ENCODE measurements at regions not wholly inside any gene's neighbourhood (a gene's known extent, or its start where the extent isn't known, plus 50 kb on each side); places are given as distances from the start of the nearest gene placed in this dataset.
A peak's percentile ranks its signal among the peaks of the same experiment; 100 is the strongest.
"Not testable (repeated sequence)": the region's sequence is repeated elsewhere in the genome, so short reads cannot be mapped to it uniquely, and the experiment has no call there.

GRCh38 chr2:189231719-189232323, 52.3 kb upstream of the COL5A2 start:
- no peak for FAIRE-seq

- FAIRE-seq, result no peak
Observed at GRCh38 chr2:189232759-189233406, 53.3 kb upstream of the COL5A2 start.

- FAIRE-seq, result no peak
Observed at GRCh38 chr2:189233527-189233926, 54.0 kb upstream of the COL5A2 start.

- FAIRE-seq, result no peak
Observed at GRCh38 chr2:189234991-189235390, 55.4 kb upstream of the COL5A2 start.

GRCh38 chr2:189236066-189236465, 56.5 kb upstream of the COL5A2 start:
- FAIRE-seq, result no peak

GRCh38 chr2:189238903-189239302, 59.3 kb upstream of the COL5A2 start:
- no peak for FAIRE-seq

- FAIRE-seq, result not testable (repeated sequence)
Observed at GRCh38 chr2:189243843-189244242, 64.3 kb upstream of the COL5A2 start.

GRCh38 chr2:189247276-189247675, 67.7 kb upstream of the COL5A2 start:
- FAIRE-seq, result no peak

- FAIRE-seq, result peak; percentile 57
Observed at GRCh38 chr2:189248141-189248540, 68.6 kb upstream of the COL5A2 start.

GRCh38 chr2:189249171-189249570, 69.6 kb upstream of the COL5A2 start:
- FAIRE-seq, result no peak

GRCh38 chr2:189249901-189250300, 70.3 kb upstream of the COL5A2 start:
- no peak for FAIRE-seq

GRCh38 chr2:189252991-189253675, 73.6 kb upstream of the COL5A2 start:
- FAIRE-seq, result no peak

GRCh38 chr2:189253836-189254235, 74.3 kb upstream of the COL5A2 start:
- FAIRE-seq, result no peak

- no peak for FAIRE-seq
Observed at GRCh38 chr2:189254268-189254883, 74.8 kb upstream of the COL5A2 start.

GRCh38 chr2:189255711-189256110, 76.2 kb upstream of the COL5A2 start:
- no peak for FAIRE-seq

- FAIRE-seq, result no peak
Observed at GRCh38 chr2:189258616-189259365, 79.2 kb upstream of the COL5A2 start.

- FAIRE-seq, result no peak
Observed at GRCh38 chr2:189260361-189260814, 80.8 kb upstream of the COL5A2 start.

- FAIRE-seq, result no peak
Observed at GRCh38 chr2:189261431-189261841, 81.9 kb upstream of the COL5A2 start.

- FAIRE-seq, result no peak
Observed at GRCh38 chr2:189261916-189262315, 82.4 kb upstream of the COL5A2 start.

GRCh38 chr2:189265696-189266320, 86.2 kb upstream of the COL5A2 start:
- FAIRE-seq, result no peak

- no peak for FAIRE-seq
Observed at GRCh38 chr2:189267491-189267890, 87.9 kb upstream of the COL5A2 start.

- no peak for FAIRE-seq
Observed at GRCh38 chr2:189267925-189268579, 88.5 kb upstream of the COL5A2 start.
